ENCODE measurements at regions not wholly inside any gene's neighbourhood (a gene's known extent, or its start where the extent isn't known, plus 50 kb on each side); places are given as distances from the start of the nearest gene placed in this dataset.

DNA sequence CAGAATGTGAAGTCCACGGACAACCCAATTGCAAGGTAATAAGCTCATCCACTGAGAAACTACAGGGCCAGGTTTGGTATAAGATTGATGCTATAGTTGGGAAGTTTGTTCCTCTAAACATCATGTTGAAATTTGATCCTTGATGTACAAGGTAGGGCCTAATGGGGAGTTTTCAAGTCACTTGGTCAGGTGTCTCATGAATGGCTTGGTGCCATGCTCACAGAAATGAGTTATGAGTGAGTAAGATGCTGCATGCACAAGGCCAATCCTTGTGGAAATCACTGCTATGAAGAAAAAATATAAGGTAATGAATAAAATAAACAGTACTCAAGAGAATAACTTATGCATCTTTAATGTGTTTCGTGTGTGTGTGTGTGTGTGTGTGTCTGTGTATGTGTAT lies 1891.2 kb downstream of the NCAM2 start:
- DNase-seq (ENCODE audit: low read depth, low spot score) = no peak
- ChIA-PET POLR2A (no interaction called here), CTCF (no interaction called here)
- H3K4me3 ChIP-seq (ENCODE audit: low read depth, low read length) = no peak overlapping the region
- TF ChIP-seq, protein P1, sequence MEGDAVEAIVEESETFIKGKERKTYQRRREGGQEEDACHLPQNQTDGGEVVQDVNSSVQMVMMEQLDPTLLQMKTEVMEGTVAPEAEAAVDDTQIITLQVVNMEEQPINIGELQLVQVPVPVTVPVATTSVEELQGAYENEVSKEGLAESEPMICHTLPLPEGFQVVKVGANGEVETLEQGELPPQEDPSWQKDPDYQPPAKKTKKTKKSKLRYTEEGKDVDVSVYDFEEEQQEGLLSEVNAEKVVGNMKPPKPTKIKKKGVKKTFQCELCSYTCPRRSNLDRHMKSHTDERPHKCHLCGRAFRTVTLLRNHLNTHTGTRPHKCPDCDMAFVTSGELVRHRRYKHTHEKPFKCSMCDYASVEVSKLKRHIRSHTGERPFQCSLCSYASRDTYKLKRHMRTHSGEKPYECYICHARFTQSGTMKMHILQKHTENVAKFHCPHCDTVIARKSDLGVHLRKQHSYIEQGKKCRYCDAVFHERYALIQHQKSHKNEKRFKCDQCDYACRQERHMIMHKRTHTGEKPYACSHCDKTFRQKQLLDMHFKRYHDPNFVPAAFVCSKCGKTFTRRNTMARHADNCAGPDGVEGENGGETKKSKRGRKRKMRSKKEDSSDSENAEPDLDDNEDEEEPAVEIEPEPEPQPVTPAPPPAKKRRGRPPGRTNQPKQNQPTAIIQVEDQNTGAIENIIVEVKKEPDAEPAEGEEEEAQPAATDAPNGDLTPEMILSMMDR (IDR thresholded peaks at IDR 0.05; ENCODE audit: insufficient read depth, low read length, missing control alignments) = no peak

DNA sequence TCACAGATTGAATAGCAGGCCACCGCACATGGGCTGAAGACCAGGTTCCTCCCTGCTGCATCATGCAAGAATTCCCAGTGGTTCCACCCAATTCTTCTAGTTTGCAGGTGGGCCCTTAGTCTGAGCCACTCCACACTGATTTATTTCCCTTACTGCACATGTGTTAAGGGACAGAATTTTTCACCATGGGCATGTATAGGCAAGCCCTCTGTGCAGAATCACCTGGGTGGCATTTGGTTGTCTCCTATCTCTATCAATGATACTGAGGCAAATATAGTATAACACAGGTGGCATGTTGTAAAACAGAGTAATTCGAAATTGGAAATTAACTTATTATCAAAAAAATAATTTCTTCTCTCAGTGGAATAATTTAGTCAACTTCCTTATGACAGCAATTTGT lies 1892.4 kb downstream of the NCAM2 start:
- CTCF ChIA-PET = no interaction called here
- POLR2A ChIA-PET = no interaction called here
- no peak for DNase-seq (ENCODE audit: low read depth, low spot score)
- H3K4me3 ChIP-seq (ENCODE audit: low read depth, low read length) = no peak overlapping the region
- TF ChIP-seq, protein P1 (IDR thresholded peaks at IDR 0.05; ENCODE audit: insufficient read depth, low read length, missing control alignments) = no peak

DNA sequence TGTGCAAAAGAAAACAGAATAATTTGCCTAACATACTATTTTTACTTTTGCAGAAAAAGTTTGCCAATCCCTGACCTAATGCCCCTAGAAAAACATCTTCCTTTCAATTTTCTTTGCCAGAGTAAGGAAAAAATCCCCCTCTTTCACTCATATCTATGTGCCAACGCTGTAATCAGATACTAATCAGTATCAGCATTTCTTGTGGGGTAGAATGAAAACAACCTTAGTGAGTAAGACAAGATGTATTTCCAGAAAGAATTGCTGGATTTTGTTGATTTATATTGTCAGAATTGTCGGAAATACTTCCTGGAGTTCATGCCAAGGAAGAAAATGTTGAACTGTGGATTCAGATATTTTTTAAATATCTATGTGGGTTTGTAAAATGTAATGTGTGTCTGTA lies 1893.8 kb downstream of the NCAM2 start:
- POLR2A ChIA-PET = no interaction called here
- no peak overlapping the region for H3K4me3 ChIP-seq (ENCODE audit: low read depth, low read length)
- DNase-seq (ENCODE audit: low read depth, low spot score) = no peak
- CTCF ChIA-PET = no interaction called here
- TF ChIP-seq, protein P1 (IDR thresholded peaks at IDR 0.05; ENCODE audit: insufficient read depth, low read length, missing control alignments) = no peak

DNA sequence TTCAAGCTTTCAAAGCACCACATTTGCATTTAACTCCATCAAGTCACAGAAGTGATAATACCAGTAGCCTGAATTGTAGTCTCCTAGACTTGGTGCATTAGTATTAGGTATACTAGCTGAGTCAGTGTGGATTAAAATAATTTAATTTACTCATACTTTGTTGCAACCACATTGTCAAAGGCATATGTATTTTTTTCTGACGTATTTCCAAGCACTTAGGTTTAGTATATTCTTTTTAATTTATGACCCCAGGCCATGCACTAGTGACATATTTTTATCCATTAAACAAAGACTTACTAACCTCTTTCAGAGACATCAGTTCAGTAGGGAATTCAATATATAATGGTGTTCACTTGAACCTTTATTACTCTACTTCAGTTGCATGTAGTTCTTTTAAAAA lies 1894.5 kb downstream of the NCAM2 start:
- no peak for DNase-seq (ENCODE audit: low read depth, low spot score)
- TF ChIP-seq, protein P1 (IDR thresholded peaks at IDR 0.05; ENCODE audit: insufficient read depth, low read length, missing control alignments) = no peak
- no peak overlapping the region for H3K4me3 ChIP-seq (ENCODE audit: low read depth, low read length)
- POLR2A ChIA-PET = no interaction called here
- CTCF ChIA-PET = no interaction called here

DNA sequence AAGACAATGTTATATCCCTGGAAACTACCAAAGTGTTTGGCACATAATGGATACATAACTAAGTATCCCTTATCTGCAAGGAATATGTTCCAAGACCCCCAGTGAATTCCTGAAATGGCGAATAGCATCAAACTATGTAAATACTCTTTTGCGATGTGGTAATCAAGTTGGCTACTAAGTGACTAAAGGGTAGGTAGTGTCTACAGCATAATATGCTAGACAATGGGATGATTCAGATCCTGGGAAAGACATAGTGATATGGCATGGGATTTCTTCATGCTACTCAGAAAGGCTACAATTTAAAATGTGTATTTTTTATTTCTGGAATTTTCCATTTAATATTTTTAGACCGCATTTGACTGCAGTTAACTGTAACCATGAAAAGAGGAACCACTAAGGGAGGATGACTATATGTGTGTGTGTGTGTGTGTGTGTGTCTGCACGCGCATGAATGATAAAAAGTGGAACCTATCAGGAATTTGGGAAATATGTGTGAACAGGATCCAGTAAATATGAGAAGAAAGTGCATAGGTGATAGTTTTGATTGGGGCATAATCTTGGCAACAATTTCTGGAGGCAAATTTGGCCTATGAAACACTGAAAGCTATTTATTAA lies 1899.9 kb downstream of the NCAM2 start:
- TF ChIP-seq, protein P1 (IDR thresholded peaks at IDR 0.05; ENCODE audit: insufficient read depth, low read length, missing control alignments) = no peak
- no peak for DNase-seq (ENCODE audit: low read depth, low spot score)
- ChIA-PET POLR2A (no interaction called here), CTCF (no interaction called here)
- no peak overlapping the region for H3K4me3 ChIP-seq (ENCODE audit: low read depth, low read length)

DNA sequence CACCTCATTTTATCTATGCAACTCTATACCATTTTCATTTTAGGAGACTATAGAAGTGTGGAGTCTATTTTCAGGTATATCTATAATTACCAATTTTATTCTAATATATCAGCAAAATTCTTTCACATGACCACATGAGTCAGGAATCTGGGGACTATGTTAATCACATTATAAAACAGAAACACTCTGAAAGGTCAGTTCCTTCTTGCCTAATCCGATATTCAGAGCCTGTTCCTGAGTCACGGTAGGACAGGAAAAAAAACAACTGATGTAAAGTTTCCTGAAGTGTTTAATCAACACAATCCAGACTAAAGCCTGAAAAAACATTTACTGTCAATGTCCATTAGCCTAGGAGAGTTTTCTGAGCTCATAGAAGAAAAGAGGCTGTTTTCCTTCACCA lies 1902.3 kb downstream of the NCAM2 start:
- ChIA-PET CTCF (no interaction called here), POLR2A (no interaction called here)
- DNase-seq (ENCODE audit: low read depth, low spot score) = no peak
- no peak overlapping the region for H3K4me3 ChIP-seq (ENCODE audit: low read depth, low read length)
- TF ChIP-seq, protein P1 (IDR thresholded peaks at IDR 0.05; ENCODE audit: insufficient read depth, low read length, missing control alignments) = no peak

Data from AG04449 (cell line).